ENCODE measurements at regions not wholly inside any gene's neighbourhood (a gene's known extent, or its start where the extent isn't known, plus 50 kb on each side); places are given as distances from the start of the nearest gene placed in this dataset.

GRCh38 chr11:92505689-92506088 is 281.1 kb downstream of the FAT3 start:
- CTCF ChIA-PET, result no interaction called here

DNA sequence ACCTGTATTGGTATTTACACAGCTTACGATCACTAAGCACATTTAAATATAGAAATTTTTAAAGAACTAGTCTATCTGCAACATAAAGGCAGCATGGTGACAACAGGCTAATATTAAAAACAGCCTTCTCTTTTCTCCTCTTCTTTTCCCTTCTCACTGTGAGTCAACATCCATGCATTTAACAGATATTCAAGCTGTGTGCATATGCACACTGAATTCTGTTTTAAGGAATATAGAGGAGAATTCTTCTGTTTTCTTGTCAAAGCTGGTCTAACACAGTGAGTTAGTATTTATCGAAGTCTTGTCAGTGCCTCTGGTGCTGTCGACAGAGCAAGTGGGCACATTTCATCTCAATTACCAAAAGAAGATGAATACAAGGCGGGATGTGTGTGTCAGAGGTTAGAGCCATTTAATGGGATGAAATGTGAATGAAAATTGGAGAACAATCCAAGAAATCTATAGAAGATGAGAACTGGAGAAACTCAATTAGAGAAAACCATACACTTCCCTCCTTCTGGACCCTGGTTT is 282.3 kb downstream of the FAT3 start:
- Mint-ChIP-seq H3K27ac (no peak overlapping the region), H3K4me1 (ENCODE audit: low read depth) (no peaks in the 10 kb centered on the region), H3K27me3 (ENCODE audit: low read depth) (no peaks in the 10 kb centered on the region), H3K9me3 (ENCODE audit: insufficient read depth) (no peaks in the 10 kb centered on the region), H3K4me3 (no peak overlapping the region), H3K36me3 (ENCODE audit: low read depth) (no peaks in the 10 kb centered on the region)
- CTCF ChIA-PET, result no interaction called here
- POLR2A ChIA-PET, result no interaction called here
- ATAC-seq (no peak), DNase-seq (no peak)

More at GRCh38 chr11:92505689-92506088, 281.1 kb downstream of the FAT3 start:
- H3K4me3 Mint-ChIP-seq, result no peak overlapping the region
- H3K9me3 Mint-ChIP-seq (ENCODE audit: insufficient read depth), result no peaks in the 10 kb centered on the region
- DNase-seq, result no peak
- H3K27me3 Mint-ChIP-seq (ENCODE audit: low read depth), result no peaks in the 10 kb centered on the region
- H3K27ac Mint-ChIP-seq, result no peak overlapping the region
- POLR2A ChIA-PET, result no interaction called here
- H3K36me3 Mint-ChIP-seq (ENCODE audit: low read depth), result no peaks in the 10 kb centered on the region
- H3K4me1 Mint-ChIP-seq (ENCODE audit: low read depth), result no peaks in the 10 kb centered on the region
- no peak for ATAC-seq

GRCh38 chr11:92510591-92510990 is 286.0 kb downstream of the FAT3 start:
- no peak for ATAC-seq
- H3K4me1 Mint-ChIP-seq (ENCODE audit: low read depth), result no peaks in the 10 kb centered on the region
- H3K27me3 Mint-ChIP-seq (ENCODE audit: low read depth), result no peaks in the 10 kb centered on the region
- POLR2A ChIA-PET, result no interaction called here
- no peak overlapping the region for H3K4me3 Mint-ChIP-seq
- H3K9me3 Mint-ChIP-seq (ENCODE audit: insufficient read depth), result no peaks in the 10 kb centered on the region
- no peaks in the 10 kb centered on the region for H3K36me3 Mint-ChIP-seq (ENCODE audit: low read depth)
- DNase-seq, result no peak
- H3K27ac Mint-ChIP-seq, result no peak overlapping the region
- CTCF ChIA-PET, result no interaction called here

DNA sequence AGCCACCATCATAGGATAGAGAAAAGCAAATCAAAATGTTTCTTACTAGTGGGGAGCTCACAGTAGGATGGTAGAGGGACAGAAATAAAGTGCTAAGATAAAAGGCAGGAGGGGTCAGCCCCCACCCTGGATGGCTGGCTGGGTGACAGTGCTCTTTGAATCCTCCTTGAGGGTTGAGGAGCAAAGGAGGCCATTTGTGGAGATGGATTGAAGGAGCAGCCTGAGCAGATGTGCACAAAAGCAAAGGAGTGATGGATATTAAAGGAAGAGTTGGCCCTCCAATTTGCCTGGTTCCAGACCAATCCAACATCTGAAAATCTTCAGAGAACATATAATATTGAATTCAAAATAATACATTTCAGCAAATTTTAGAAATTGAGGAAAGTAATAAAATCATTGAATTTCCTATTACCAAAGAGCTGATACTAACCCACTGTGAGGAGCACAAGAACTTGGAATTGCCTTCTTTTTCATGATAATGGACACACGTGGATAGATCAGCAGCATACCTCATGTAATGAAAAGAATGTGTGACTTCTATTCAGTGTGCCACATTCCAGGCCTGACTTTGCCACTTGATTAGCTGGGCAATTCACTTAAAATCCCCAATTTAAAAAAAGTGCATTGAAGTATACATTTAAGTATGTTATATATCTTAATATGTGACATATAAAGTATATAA is 287.0 kb downstream of the FAT3 start:
- H3K4me3 Mint-ChIP-seq, result no peak overlapping the region
- H3K27me3 Mint-ChIP-seq (ENCODE audit: low read depth), result no peaks in the 10 kb centered on the region
- ATAC-seq, result no peak

GRCh38 chr11:92512204-92512569 is 287.6 kb downstream of the FAT3 start:
- no peak for ATAC-seq
- Mint-ChIP-seq H3K4me1 (ENCODE audit: low read depth) (no peaks in the 10 kb centered on the region), H3K27ac (no peak overlapping the region), H3K27me3 (ENCODE audit: low read depth) (no peaks in the 10 kb centered on the region), H3K9me3 (ENCODE audit: insufficient read depth) (no peaks in the 10 kb centered on the region), H3K36me3 (ENCODE audit: low read depth) (no peaks in the 10 kb centered on the region), H3K4me3 (no peak overlapping the region)
- DNase-seq, result no peak
- ChIA-PET POLR2A (no interaction called here), CTCF (no interaction called here)

More for the DNA sequence above, 287.0 kb downstream of the FAT3 start:
- H3K9me3 Mint-ChIP-seq (ENCODE audit: insufficient read depth), result no peaks in the 10 kb centered on the region
- no peak overlapping the region for H3K27ac Mint-ChIP-seq
- DNase-seq, result no peak
- H3K36me3 Mint-ChIP-seq (ENCODE audit: low read depth), result no peaks in the 10 kb centered on the region
- no peaks in the 10 kb centered on the region for H3K4me1 Mint-ChIP-seq (ENCODE audit: low read depth)
- CTCF ChIA-PET, result no interaction called here
- POLR2A ChIA-PET, result no interaction called here

DNA sequence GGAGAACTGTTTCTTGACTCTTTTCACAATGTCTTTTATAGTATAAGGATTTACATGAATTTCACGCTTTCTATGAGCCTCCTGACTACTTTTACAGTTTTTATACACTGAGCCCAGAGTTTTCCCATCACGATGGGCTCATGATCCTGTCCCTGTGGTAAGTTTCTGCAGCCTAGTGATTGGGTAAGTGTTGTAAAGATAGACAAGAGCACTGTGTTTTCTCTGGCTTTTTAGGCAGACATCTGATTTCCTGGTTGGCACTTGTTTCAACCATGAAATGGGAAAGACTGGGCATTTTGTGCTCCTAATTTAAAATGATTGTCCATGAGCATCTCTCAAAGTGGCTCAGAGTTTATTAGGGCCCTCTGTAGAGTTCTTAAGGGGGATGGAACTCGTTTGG is 299.0 kb downstream of the FAT3 start:
- H3K4me1 Mint-ChIP-seq (ENCODE audit: low read depth), result no peaks in the 10 kb centered on the region
- no peaks in the 10 kb centered on the region for H3K9me3 Mint-ChIP-seq (ENCODE audit: insufficient read depth)
- ATAC-seq (no peak), DNase-seq (no peak)
- no peaks in the 10 kb centered on the region for H3K27me3 Mint-ChIP-seq (ENCODE audit: low read depth)
- POLR2A ChIA-PET, result no interaction called here
- no peak overlapping the region for H3K4me3 Mint-ChIP-seq
- no peaks in the 10 kb centered on the region for H3K36me3 Mint-ChIP-seq (ENCODE audit: low read depth)
- CTCF ChIA-PET, result no interaction called here
- no peak overlapping the region for H3K27ac Mint-ChIP-seq

GRCh38 chr11:92524542-92524941 is 299.9 kb downstream of the FAT3 start:
- Mint-ChIP-seq H3K9me3 (ENCODE audit: insufficient read depth) (no peaks in the 10 kb centered on the region), H3K27me3 (ENCODE audit: low read depth) (no peaks in the 10 kb centered on the region), H3K27ac (no peak overlapping the region), H3K4me3 (no peak overlapping the region), H3K4me1 (ENCODE audit: low read depth) (no peaks in the 10 kb centered on the region), H3K36me3 (ENCODE audit: low read depth) (no peaks in the 10 kb centered on the region)
- ATAC-seq (no peak), DNase-seq (no peak)
- ChIA-PET CTCF (no interaction called here), POLR2A (no interaction called here)

DNA sequence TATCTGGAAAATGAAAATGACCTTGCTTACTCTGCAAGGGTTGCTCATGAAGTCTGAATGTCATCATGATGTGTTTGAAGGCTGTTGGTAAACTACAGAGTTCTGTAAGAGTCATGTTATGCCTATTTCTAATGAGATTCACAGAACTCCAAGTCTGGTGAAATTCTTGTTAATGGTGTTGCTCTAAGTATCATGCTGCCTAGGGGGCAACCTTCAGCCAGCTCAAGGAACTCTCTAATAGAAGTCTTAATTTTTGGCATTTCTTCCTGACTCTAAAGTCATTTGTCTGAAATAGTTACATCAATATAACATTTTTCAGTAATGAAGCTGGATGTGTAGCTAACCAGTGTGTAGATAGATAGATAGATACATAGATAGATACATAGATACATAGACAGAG is 302.8 kb downstream of the FAT3 start:
- no peak overlapping the region for H3K27ac Mint-ChIP-seq
- H3K4me1 Mint-ChIP-seq (ENCODE audit: low read depth), result no peaks in the 10 kb centered on the region
- POLR2A ChIA-PET, result no interaction called here
- H3K36me3 Mint-ChIP-seq (ENCODE audit: low read depth), result no peaks in the 10 kb centered on the region
- no peak for DNase-seq
- no peaks in the 10 kb centered on the region for H3K9me3 Mint-ChIP-seq (ENCODE audit: insufficient read depth)
- no peaks in the 10 kb centered on the region for H3K27me3 Mint-ChIP-seq (ENCODE audit: low read depth)
- H3K4me3 Mint-ChIP-seq, result no peak overlapping the region
- no peak for ATAC-seq
- CTCF ChIA-PET, result no interaction called here

DNA sequence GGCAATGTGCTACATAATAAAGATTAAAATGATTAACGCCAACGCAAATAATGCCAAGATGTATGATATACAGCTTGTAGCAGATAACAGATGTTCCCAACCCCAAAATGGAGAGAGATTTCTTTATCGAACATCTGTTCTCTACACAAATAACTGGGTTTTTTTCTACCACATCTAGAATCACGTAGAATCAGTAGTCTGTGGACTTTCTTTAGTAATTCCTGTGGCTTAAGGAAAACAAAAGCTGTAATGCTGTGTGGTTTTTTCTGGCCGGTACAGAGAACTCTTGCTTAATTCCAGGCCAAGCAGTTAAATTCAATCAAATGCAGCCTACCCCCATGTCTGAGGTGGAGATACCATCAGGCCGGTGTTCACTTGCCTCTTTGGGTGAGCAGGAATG is 303.4 kb downstream of the FAT3 start:
- ATAC-seq (no peak), DNase-seq (no peak)
- H3K36me3 Mint-ChIP-seq (ENCODE audit: low read depth), result no peaks in the 10 kb centered on the region
- no peak overlapping the region for H3K4me3 Mint-ChIP-seq
- no peaks in the 10 kb centered on the region for H3K27me3 Mint-ChIP-seq (ENCODE audit: low read depth)
- ChIA-PET CTCF (no interaction called here), POLR2A (no interaction called here)
- no peak overlapping the region for H3K27ac Mint-ChIP-seq
- H3K4me1 Mint-ChIP-seq (ENCODE audit: low read depth), result no peaks in the 10 kb centered on the region
- H3K9me3 Mint-ChIP-seq (ENCODE audit: insufficient read depth), result no peaks in the 10 kb centered on the region

- H3K36me3 Mint-ChIP-seq (ENCODE audit: low read depth), result no peaks in the 10 kb centered on the region
- DNase-seq (no peak), ATAC-seq (no peak)
- no peak overlapping the region for H3K27ac Mint-ChIP-seq
- H3K4me1 Mint-ChIP-seq (ENCODE audit: low read depth), result no peaks in the 10 kb centered on the region
- ChIA-PET CTCF (no interaction called here), POLR2A (no interaction called here)
- H3K27me3 Mint-ChIP-seq (ENCODE audit: low read depth), result no peaks in the 10 kb centered on the region
- no peak overlapping the region for H3K4me3 Mint-ChIP-seq
- H3K9me3 Mint-ChIP-seq (ENCODE audit: insufficient read depth), result no peaks in the 10 kb centered on the region
Measured at GRCh38 chr11:92531065-92531739, 306.6 kb downstream of the FAT3 start.

- ChIA-PET CTCF (no interaction called here), POLR2A (no interaction called here)
- H3K27ac Mint-ChIP-seq, result no peak overlapping the region
- no peaks in the 10 kb centered on the region for H3K36me3 Mint-ChIP-seq (ENCODE audit: low read depth)
- no peaks in the 10 kb centered on the region for H3K9me3 Mint-ChIP-seq (ENCODE audit: insufficient read depth)
- H3K27me3 Mint-ChIP-seq (ENCODE audit: low read depth), result no peaks in the 10 kb centered on the region
- H3K4me1 Mint-ChIP-seq (ENCODE audit: low read depth), result no peaks in the 10 kb centered on the region
- no peak overlapping the region for H3K4me3 Mint-ChIP-seq
- DNase-seq (no peak), ATAC-seq (no peak)
Measured at GRCh38 chr11:92533657-92534335, 309.2 kb downstream of the FAT3 start.

- no peak for ATAC-seq
- H3K9me3 Mint-ChIP-seq (ENCODE audit: insufficient read depth), result no peaks in the 10 kb centered on the region
Measured at GRCh38 chr11:92536883-92537282, 312.3 kb downstream of the FAT3 start.

More at GRCh38 chr11:92536883-92537282, 312.3 kb downstream of the FAT3 start:
- ChIA-PET CTCF (no interaction called here), POLR2A (no interaction called here)
- H3K4me1 Mint-ChIP-seq (ENCODE audit: low read depth), result no peaks in the 10 kb centered on the region
- H3K27ac Mint-ChIP-seq, result no peak overlapping the region
- H3K4me3 Mint-ChIP-seq, result no peak overlapping the region
- no peaks in the 10 kb centered on the region for H3K27me3 Mint-ChIP-seq (ENCODE audit: low read depth)
- no peak for DNase-seq
- H3K36me3 Mint-ChIP-seq (ENCODE audit: low read depth), result no peaks in the 10 kb centered on the region

Data from activated CD8-positive, alpha-beta T cell treated with anti-CD3 and anti-CD28 coated beads, Interleukin-2, amount 10 ng/mL, durations not matched to agents 7 days and 5 days (primary cell).